Endothelial cell of umbilical vein (primary cell): ENCODE measurements at regions not wholly inside any gene's neighbourhood (a gene's known extent, or its start where the extent isn't known, plus 50 kb on each side); places are given as distances from the start of the nearest gene placed in this dataset.

Experiments
- CTCF ChIP-seq, 2 donors: IDR thresholded peaks; 1 replicate in 1 of 2; 2 replicates in 1 of 2; pipeline ENCODE4 v1.5.1; 2011; ENCODE audit warnings: low read length in 2 of 2, mild to moderate bottlenecking in 2 of 2, moderate library complexity in 2 of 2, control low read depth in 1 of 2, inconsistent platforms in 1 of 2, low read depth in 1 of 2; ENCODE audit not compliant: insufficient read depth in 1 of 2; ENCODE audit errors: extremely low read depth in 1 of 2
- EZH2 ChIP-seq: IDR thresholded peaks from 2 replicates; pipeline ENCODE4 v1.6.1; 2012; ENCODE audit warnings: borderline replicate concordance, low read depth, mild to moderate bottlenecking, moderate library complexity, low read length, inconsistent platforms; ENCODE audit not compliant: severe bottlenecking
- FOS ChIP-seq: IDR thresholded peaks from 2 replicates; pipeline ENCODE4 v1.6.1; 2011; ENCODE audit warnings: mild to moderate bottlenecking, low read length, moderate library complexity, borderline replicate concordance; ENCODE audit not compliant: insufficient read depth
- POLR2A ChIP-seq: IDR thresholded peaks from 2 replicates; pipeline ENCODE4 v1.6.1; 2012; ENCODE audit warnings: low read depth, mild to moderate bottlenecking, control low read depth, low read length
- POLR2AphosphoS5 ChIP-seq: IDR thresholded peaks from 2 replicates; pipeline ENCODE4 v1.6.1; 2012; ENCODE audit warnings: low read depth, mild to moderate bottlenecking, control low read depth, low read length, moderate library complexity; ENCODE audit not compliant: insufficient read depth

GRCh38 chr17:65470783-65471182 lies 90.7 kb downstream of the AXIN2 start:
- TF ChIP-seq EZH2 (no peak), CTCF (IDR thresholded peaks at IDR 0.05; ENCODE audit: extremely low read depth in 1 of 2, insufficient read depth in 1 of 2, low read depth in 1 of 2, low read length in 2 of 2) (no peak), POLR2AphosphoS5 (no peak), POLR2A (no peak), FOS (no peak)
